ENCODE measurements at regions not wholly inside any gene's neighbourhood (a gene's known extent, or its start where the extent isn't known, plus 50 kb on each side); places are given as distances from the start of the nearest gene placed in this dataset.

- Mint-ChIP-seq H3K4me3 (ENCODE audit: unreplicated experiment) (no peak overlapping the region), H3K9me3 (ENCODE audit: unreplicated experiment) (no peaks in the 10 kb centered on the region), H3K27me3 (ENCODE audit: insufficient read depth, unreplicated experiment) (no peaks in the 10 kb centered on the region), H3K27ac (ENCODE audit: unreplicated experiment) (no peak overlapping the region), H3K4me1 (ENCODE audit: low read depth, unreplicated experiment) (peaks cover 7% of the 10 kb centered on the region), H3K36me3 (ENCODE audit: insufficient read depth, unreplicated experiment) (no peaks in the 10 kb centered on the region)
- intact Hi-C loops (cut with micrococcal nuclease; ENCODE audit: unreplicated experiment) = no loop called here
- H3K36me3 ChIP-seq (ENCODE audit: control insufficient read depth, insufficient read depth, low read length) = no peaks in the 10 kb centered on the region
- no peaks in the 10 kb centered on the region for H3K27me3 ChIP-seq (replicated peaks; ENCODE audit: control insufficient read depth, insufficient read depth, low read length)
- no peak overlapping the region for H3K4me3 ChIP-seq (ENCODE audit: low read depth, low read length)
- H3K4me1 ChIP-seq = peaks cover 34% of the 10 kb centered on the region
- CTCF ChIA-PET = interaction anchor here (0.7 kb wide), 1 partner anchor 734 kb away, joined by 3 read pairs; the partner anchor contains the start of gene ACIN1
- H3K9me3 ChIP-seq = no peaks in the 10 kb centered on the region
- POLR2A ChIA-PET = no interaction called here
- BruUV-seq (replicated peaks) = no TSS peak
- no peak for DNase-seq
- no peak for TF ChIP-seq CTCF (IDR thresholded peaks at IDR 0.05; ENCODE audit: insufficient read depth in 1 of 2, low read depth in 1 of 2, low read length in 1 of 2, severe bottlenecking in 1 of 2, unreplicated experiment in 1 of 2)
Measured at GRCh38 chr14:23828616-23829015, 125.0 kb upstream of the DHRS4 start.

GRCh38 chr14:23829736-23830471, 123.7 kb upstream of the DHRS4 start:
- ChIA-PET CTCF (no interaction called here), POLR2A (no interaction called here)
- H3K4me3 Mint-ChIP-seq (ENCODE audit: unreplicated experiment) = no peak overlapping the region
- peaks cover 34% of the 10 kb centered on the region for H3K4me1 ChIP-seq
- no peaks in the 10 kb centered on the region for H3K27me3 Mint-ChIP-seq (ENCODE audit: insufficient read depth, unreplicated experiment)
- H3K27me3 ChIP-seq (replicated peaks; ENCODE audit: control insufficient read depth, insufficient read depth, low read length) = no peaks in the 10 kb centered on the region
- no TSS peak for BruUV-seq (replicated peaks)
- H3K9me3 ChIP-seq = no peaks in the 10 kb centered on the region
- no peak overlapping the region for H3K4me3 ChIP-seq (ENCODE audit: low read depth, low read length)
- no peak for TF ChIP-seq CTCF (IDR thresholded peaks at IDR 0.05; ENCODE audit: insufficient read depth in 1 of 2, low read depth in 1 of 2, low read length in 1 of 2, severe bottlenecking in 1 of 2, unreplicated experiment in 1 of 2)
- H3K4me1 Mint-ChIP-seq (ENCODE audit: low read depth, unreplicated experiment) = peaks cover 7% of the 10 kb centered on the region
- intact Hi-C loops (cut with micrococcal nuclease; ENCODE audit: unreplicated experiment) = no loop called here
- H3K36me3 Mint-ChIP-seq (ENCODE audit: insufficient read depth, unreplicated experiment) = no peaks in the 10 kb centered on the region
- H3K36me3 ChIP-seq (ENCODE audit: control insufficient read depth, insufficient read depth, low read length) = no peaks in the 10 kb centered on the region
- H3K9me3 Mint-ChIP-seq (ENCODE audit: unreplicated experiment) = no peaks in the 10 kb centered on the region
- DNase-seq = peak; percentile 60 to 72
- H3K27ac Mint-ChIP-seq (ENCODE audit: unreplicated experiment) = no peak overlapping the region

- TF ChIP-seq CTCF (IDR thresholded peaks at IDR 0.05; ENCODE audit: insufficient read depth in 1 of 2, low read depth in 1 of 2, low read length in 1 of 2, severe bottlenecking in 1 of 2, unreplicated experiment in 1 of 2) = no peak
- Mint-ChIP-seq H3K4me3 (ENCODE audit: unreplicated experiment) (no peak overlapping the region), H3K9me3 (ENCODE audit: unreplicated experiment) (peaks cover 10% of the 10 kb centered on the region), H3K27ac (ENCODE audit: unreplicated experiment) (no peak overlapping the region), H3K4me1 (ENCODE audit: low read depth, unreplicated experiment) (peaks cover 7% of the 10 kb centered on the region), H3K27me3 (ENCODE audit: insufficient read depth, unreplicated experiment) (no peaks in the 10 kb centered on the region), H3K36me3 (ENCODE audit: insufficient read depth, unreplicated experiment) (no peaks in the 10 kb centered on the region)
- intact Hi-C loops (cut with micrococcal nuclease; ENCODE audit: unreplicated experiment) = no loop called here
- BruUV-seq (replicated peaks) = no TSS peak
- Histone ChIP-seq H3K27me3 (replicated peaks; ENCODE audit: control insufficient read depth, insufficient read depth, low read length) (no peaks in the 10 kb centered on the region), H3K4me3 (ENCODE audit: low read depth, low read length) (no peak overlapping the region), H3K9me3 (no peaks in the 10 kb centered on the region), H3K36me3 (ENCODE audit: control insufficient read depth, insufficient read depth, low read length) (no peaks in the 10 kb centered on the region), H3K4me1 (peaks cover 34% of the 10 kb centered on the region)
- DNase-seq = no peak
- POLR2A ChIA-PET = no interaction called here
- CTCF ChIA-PET = no interaction called here
Measured at GRCh38 chr14:23831596-23831995, 122.0 kb upstream of the DHRS4 start.

All from Caco-2 (cell line).